ENCODE measurements at regions not wholly inside any gene's neighbourhood (a gene's known extent, or its start where the extent isn't known, plus 50 kb on each side); places are given as distances from the start of the nearest gene placed in this dataset.

DNA sequence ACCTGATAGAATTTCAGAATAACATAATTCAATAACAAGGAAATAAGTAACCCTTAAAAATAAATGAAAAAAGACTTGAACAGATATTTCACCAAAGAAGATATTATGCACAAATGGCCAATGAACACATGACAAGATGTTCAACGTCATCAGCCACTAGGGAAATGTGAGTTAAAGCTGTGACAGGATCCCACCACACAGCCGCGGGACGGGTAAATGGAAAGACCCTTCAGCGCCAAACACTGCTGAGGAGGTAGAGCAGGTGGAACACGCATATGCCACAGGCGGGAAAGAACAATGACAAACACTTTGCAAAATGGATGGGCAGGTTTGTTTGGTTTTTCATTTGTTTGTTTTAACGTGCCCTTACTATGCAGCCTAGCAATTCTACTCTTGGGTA is 86.1 kb upstream of the RNF32 start:
- Histone ChIP-seq H3K9ac (ENCODE audit: low read depth in 1 of 2, low read length in 2 of 2) (no peak overlapping the region), H3K36me3 (ENCODE audit: control insufficient read depth in 4 of 4, insufficient read depth in 3 of 4, low read depth in 1 of 4, low read length in 3 of 4) (no peaks in the 10 kb centered on the region), H3K27me3 (ENCODE audit: control insufficient read depth in 4 of 4, insufficient read depth in 4 of 4, low read length in 3 of 4) (no peaks in the 10 kb centered on the region), H3K9me3 (ENCODE audit: control insufficient read depth in 4 of 4, low read length in 3 of 4) (no peaks in the 10 kb centered on the region), H3K4me1 (ENCODE audit: control insufficient read depth in 4 of 4, insufficient read depth in 4 of 4, low read length in 3 of 4) (no peaks in the 10 kb centered on the region), H3K4me3 (ENCODE audit: low read depth in 1 of 3, low read length in 3 of 3) (no peak overlapping the region), H3K27ac (ENCODE audit: low read depth in 1 of 2, low read length in 2 of 2) (no peak overlapping the region)
- TF ChIP-seq, protein P1, sequence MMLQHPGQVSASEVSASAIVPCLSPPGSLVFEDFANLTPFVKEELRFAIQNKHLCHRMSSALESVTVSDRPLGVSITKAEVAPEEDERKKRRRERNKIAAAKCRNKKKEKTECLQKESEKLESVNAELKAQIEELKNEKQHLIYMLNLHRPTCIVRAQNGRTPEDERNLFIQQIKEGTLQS (IDR thresholded peaks at IDR 0.05), result no peak
- TF ChIP-seq NR2F2 (IDR thresholded peaks at IDR 0.05) (no peak), GABPA (IDR thresholded peaks at IDR 0.05 in 1 of 2, conservative IDR thresholded peaks at IDR 0.05 in 1 of 2) (no peak), JUND (IDR thresholded peaks at IDR 0.05) (no peak), HNF4A (conservative IDR thresholded peaks at IDR 0.05) (no peak), RXRA (IDR thresholded peaks at IDR 0.05) (no peak), FOXA2 (IDR thresholded peaks at IDR 0.05) (no peak)
- TF ChIP-seq, protein P2, sequence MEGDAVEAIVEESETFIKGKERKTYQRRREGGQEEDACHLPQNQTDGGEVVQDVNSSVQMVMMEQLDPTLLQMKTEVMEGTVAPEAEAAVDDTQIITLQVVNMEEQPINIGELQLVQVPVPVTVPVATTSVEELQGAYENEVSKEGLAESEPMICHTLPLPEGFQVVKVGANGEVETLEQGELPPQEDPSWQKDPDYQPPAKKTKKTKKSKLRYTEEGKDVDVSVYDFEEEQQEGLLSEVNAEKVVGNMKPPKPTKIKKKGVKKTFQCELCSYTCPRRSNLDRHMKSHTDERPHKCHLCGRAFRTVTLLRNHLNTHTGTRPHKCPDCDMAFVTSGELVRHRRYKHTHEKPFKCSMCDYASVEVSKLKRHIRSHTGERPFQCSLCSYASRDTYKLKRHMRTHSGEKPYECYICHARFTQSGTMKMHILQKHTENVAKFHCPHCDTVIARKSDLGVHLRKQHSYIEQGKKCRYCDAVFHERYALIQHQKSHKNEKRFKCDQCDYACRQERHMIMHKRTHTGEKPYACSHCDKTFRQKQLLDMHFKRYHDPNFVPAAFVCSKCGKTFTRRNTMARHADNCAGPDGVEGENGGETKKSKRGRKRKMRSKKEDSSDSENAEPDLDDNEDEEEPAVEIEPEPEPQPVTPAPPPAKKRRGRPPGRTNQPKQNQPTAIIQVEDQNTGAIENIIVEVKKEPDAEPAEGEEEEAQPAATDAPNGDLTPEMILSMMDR (IDR thresholded peaks at IDR 0.05; ENCODE audit: low read depth, low read length, missing input control), result no peak
- no peak for DNase-seq (ENCODE audit: low spot score)
- WGBS, result 94% methylated on average over 8 of the region's 8 CpGs

DNA sequence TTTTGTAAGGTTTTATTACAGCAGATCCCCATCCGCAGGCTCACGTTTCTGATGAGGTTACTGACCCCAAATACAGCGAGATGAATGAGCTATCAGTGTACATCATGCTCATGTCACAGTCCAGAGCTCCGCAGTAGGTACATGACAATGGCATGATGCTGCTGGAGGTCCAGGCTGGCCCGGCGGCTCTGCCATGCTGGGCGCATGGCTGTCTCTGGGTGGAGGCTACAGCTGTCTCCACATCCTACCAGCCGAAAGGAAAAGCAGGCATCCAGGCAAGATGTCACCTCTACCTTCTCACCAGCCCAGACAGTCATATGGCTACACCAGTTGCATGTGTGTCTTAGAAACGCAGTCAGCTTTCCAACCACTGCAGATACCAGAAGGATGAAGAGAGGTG is 90.9 kb upstream of the RNF32 start:
- no peak for DNase-seq (ENCODE audit: low spot score)
- 97% methylated on average over 9 of the region's 9 CpGs for WGBS

DNA sequence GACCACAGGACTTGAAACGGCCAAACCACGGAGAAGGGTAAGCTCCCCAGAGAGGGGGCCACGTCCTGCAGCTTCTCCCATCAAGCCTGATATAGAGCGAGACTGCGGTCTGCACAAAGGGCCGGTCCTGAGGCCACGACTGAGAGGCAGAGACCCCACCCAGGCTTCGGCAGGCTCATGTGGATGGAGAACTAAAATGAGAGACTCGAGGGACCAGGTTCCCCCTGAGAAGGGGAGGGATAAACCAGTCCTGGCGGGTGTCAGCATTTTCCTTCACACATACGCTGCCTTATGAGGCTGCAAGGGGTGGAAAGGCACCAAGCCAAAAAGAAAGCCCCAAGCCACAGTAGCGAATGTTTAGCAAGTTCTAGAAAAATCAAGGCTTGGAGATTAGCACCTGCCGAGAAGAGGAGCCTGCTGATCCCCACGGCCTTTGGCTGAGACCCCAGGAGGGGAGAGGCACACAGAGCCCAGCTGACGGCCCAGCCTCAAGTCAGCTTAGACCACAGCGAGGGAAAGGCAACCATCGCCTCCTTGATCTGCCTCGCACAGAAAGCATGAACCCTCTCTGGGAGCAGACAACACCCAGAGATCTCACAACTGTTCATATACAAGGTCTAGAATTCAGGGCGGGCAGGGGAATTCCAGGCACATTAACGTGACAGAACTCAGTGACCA is 92.6 kb upstream of the RNF32 start:
- Histone ChIP-seq H3K36me3 (ENCODE audit: control insufficient read depth in 4 of 4, insufficient read depth in 3 of 4, low read depth in 1 of 4, low read length in 3 of 4) (no peaks in the 10 kb centered on the region), H3K9me3 (ENCODE audit: control insufficient read depth in 4 of 4, low read length in 3 of 4) (no peaks in the 10 kb centered on the region), H3K27me3 (ENCODE audit: control insufficient read depth in 4 of 4, insufficient read depth in 4 of 4, low read length in 3 of 4) (no peaks in the 10 kb centered on the region), H3K4me3 (ENCODE audit: low read depth in 1 of 3, low read length in 3 of 3) (no peak overlapping the region), H3K4me1 (ENCODE audit: control insufficient read depth in 4 of 4, insufficient read depth in 4 of 4, low read length in 3 of 4) (peaks cover 0 to 6% (median 3%) of the 10 kb centered on the region in 4 donors), H3K27ac (ENCODE audit: low read depth in 1 of 2, low read length in 2 of 2) (no peak overlapping the region), H3K9ac (ENCODE audit: low read depth in 1 of 2, low read length in 2 of 2) (no peak overlapping the region)
- DNase-seq (ENCODE audit: low spot score), result no peak
- WGBS, result 89% methylated on average over 20 of the region's 20 CpGs
- TF ChIP-seq FOXA1 (IDR thresholded peaks at IDR 0.05) (no peak), HNF4A (conservative IDR thresholded peaks at IDR 0.05) (no peak), RXRA (IDR thresholded peaks at IDR 0.05) (no peak), RAD21 (IDR thresholded peaks at IDR 0.05) (no peak), NR2F2 (IDR thresholded peaks at IDR 0.05) (no peak), GABPA (IDR thresholded peaks at IDR 0.05 in 1 of 2, conservative IDR thresholded peaks at IDR 0.05 in 1 of 2) (no peak)
- TF ChIP-seq, protein P1 (IDR thresholded peaks at IDR 0.05), result no peak
- TF ChIP-seq, protein P3, sequence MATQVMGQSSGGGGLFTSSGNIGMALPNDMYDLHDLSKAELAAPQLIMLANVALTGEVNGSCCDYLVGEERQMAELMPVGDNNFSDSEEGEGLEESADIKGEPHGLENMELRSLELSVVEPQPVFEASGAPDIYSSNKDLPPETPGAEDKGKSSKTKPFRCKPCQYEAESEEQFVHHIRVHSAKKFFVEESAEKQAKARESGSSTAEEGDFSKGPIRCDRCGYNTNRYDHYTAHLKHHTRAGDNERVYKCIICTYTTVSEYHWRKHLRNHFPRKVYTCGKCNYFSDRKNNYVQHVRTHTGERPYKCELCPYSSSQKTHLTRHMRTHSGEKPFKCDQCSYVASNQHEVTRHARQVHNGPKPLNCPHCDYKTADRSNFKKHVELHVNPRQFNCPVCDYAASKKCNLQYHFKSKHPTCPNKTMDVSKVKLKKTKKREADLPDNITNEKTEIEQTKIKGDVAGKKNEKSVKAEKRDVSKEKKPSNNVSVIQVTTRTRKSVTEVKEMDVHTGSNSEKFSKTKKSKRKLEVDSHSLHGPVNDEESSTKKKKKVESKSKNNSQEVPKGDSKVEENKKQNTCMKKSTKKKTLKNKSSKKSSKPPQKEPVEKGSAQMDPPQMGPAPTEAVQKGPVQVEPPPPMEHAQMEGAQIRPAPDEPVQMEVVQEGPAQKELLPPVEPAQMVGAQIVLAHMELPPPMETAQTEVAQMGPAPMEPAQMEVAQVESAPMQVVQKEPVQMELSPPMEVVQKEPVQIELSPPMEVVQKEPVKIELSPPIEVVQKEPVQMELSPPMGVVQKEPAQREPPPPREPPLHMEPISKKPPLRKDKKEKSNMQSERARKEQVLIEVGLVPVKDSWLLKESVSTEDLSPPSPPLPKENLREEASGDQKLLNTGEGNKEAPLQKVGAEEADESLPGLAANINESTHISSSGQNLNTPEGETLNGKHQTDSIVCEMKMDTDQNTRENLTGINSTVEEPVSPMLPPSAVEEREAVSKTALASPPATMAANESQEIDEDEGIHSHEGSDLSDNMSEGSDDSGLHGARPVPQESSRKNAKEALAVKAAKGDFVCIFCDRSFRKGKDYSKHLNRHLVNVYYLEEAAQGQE (IDR thresholded peaks at IDR 0.05), result no peak

More for the DNA sequence above, 90.9 kb upstream of the RNF32 start:
- Histone ChIP-seq H3K27me3 (ENCODE audit: control insufficient read depth in 4 of 4, insufficient read depth in 4 of 4, low read length in 3 of 4) (no peaks in the 10 kb centered on the region), H3K4me1 (ENCODE audit: control insufficient read depth in 4 of 4, insufficient read depth in 4 of 4, low read length in 3 of 4) (peaks cover 0 to 6% (median 3%) of the 10 kb centered on the region in 4 donors), H3K4me3 (ENCODE audit: low read depth in 1 of 3, low read length in 3 of 3) (no peak overlapping the region), H3K27ac (ENCODE audit: low read depth in 1 of 2, low read length in 2 of 2) (no peak overlapping the region), H3K9me3 (ENCODE audit: control insufficient read depth in 4 of 4, low read length in 3 of 4) (no peaks in the 10 kb centered on the region), H3K9ac (ENCODE audit: low read depth in 1 of 2, low read length in 2 of 2) (no peak overlapping the region), H3K36me3 (ENCODE audit: control insufficient read depth in 4 of 4, insufficient read depth in 3 of 4, low read depth in 1 of 4, low read length in 3 of 4) (no peaks in the 10 kb centered on the region)
- TF ChIP-seq NR2F2 (IDR thresholded peaks at IDR 0.05) (no peak), SP1 (IDR thresholded peaks at IDR 0.05) (no peak)
